WTC11 (cell line): ENCODE measurements at regions not wholly inside any gene's neighbourhood (a gene's known extent, or its start where the extent isn't known, plus 50 kb on each side); places are given as distances from the start of the nearest gene placed in this dataset.

Source experiments
- ATF3 ChIP-seq: sonication (generic); formaldehyde crosslinking; conservative IDR thresholded peaks from 2 replicates; pipeline ENCODE4 v1.8.1; 2022; ENCODE audit warnings: mild to moderate bottlenecking, missing genetic modification reagents
- CTCF ChIP-seq: fragments of 200-600 bp; IDR thresholded peaks from 2 replicates; pipeline ENCODE4 v1.8.0; 2022; ENCODE audit warnings: antibody characterized with exemption
- ELF4 ChIP-seq: sonication (generic); formaldehyde crosslinking; IDR thresholded peaks from 2 replicates; pipeline ENCODE4 v1.8.1; 2022; ENCODE audit warnings: low read depth, mild to moderate bottlenecking, moderate library complexity, missing genetic modification reagents
- KAT7 ChIP-seq: sonication (generic); formaldehyde crosslinking; IDR thresholded peaks from 2 replicates; pipeline ENCODE4 v1.8.1; 2023; ENCODE audit warnings: missing genetic modification reagents, mild to moderate bottlenecking, borderline replicate concordance
- USF2 ChIP-seq: sonication (generic); formaldehyde crosslinking; IDR thresholded peaks from 2 replicates; pipeline ENCODE4 v1.8.1; 2023; ENCODE audit warnings: mild to moderate bottlenecking, missing genetic modification reagents, moderate library complexity

- TF ChIP-seq USF2, result no peak
- TF ChIP-seq ATF3 (CRISPR knock-in tag), result no peak
- peak; percentile 45; the same call in 1 of the 2 replicates for TF ChIP-seq CTCF
- TF ChIP-seq ELF4, result no peak
- no peak for TF ChIP-seq KAT7 (CRISPR knock-in tag)
These were observed 221.8 kb downstream of the OLFM4 start for GRCh38 chr13:53250272-53250875.
